Liver (tissue), 8 donors: ENCODE measurements at regions not wholly inside any gene's neighbourhood (a gene's known extent, or its start where the extent isn't known, plus 50 kb on each side); places are given as distances from the start of the nearest gene placed in this dataset.

Experiments used
- DNase-seq: peaks from one replicate; pipeline ENCODE4 v3.0.0-alpha.2; 2017; ENCODE audit warnings: low spot score
- H3K27ac ChIP-seq, 2 donors: one replicate each; pipeline ENCODE4 v1.7.0; 2013; ENCODE audit warnings: inconsistent platforms in 2 of 2, low read length in 2 of 2, control low read depth in 1 of 2, low read depth in 1 of 2, mild to moderate bottlenecking in 1 of 2
- H3K27me3 ChIP-seq, 4 donors: one replicate each; pipeline versions ENCODE4 v1.6.1 to v1.7.0; 2013; ENCODE audit warnings: low read length in 3 of 4, inconsistent platforms in 1 of 4, mild to moderate bottlenecking in 1 of 4, moderate library complexity in 1 of 4; ENCODE audit not compliant: control insufficient read depth in 4 of 4, insufficient read depth in 4 of 4
- H3K36me3 ChIP-seq, 4 donors: one replicate each; pipeline versions ENCODE4 v1.6.1 to v1.7.0; 2013; ENCODE audit warnings: low read length in 3 of 4, mild to moderate bottlenecking in 3 of 4, low read depth in 1 of 4, moderate library complexity in 1 of 4; ENCODE audit not compliant: control insufficient read depth in 4 of 4, insufficient read depth in 3 of 4
- H3K4me1 ChIP-seq, 4 donors: one replicate each; pipeline versions ENCODE4 v1.6.1 to v1.7.0; 2013; ENCODE audit warnings: low read length in 3 of 4, mild to moderate bottlenecking in 3 of 4, moderate library complexity in 1 of 4; ENCODE audit not compliant: control insufficient read depth in 4 of 4, insufficient read depth in 4 of 4
- H3K4me3 ChIP-seq, 3 donors: one replicate each; pipeline versions ENCODE4 v1.6.1 to v1.7.0; 2013; ENCODE audit warnings: low read length in 3 of 3, control low read depth in 1 of 3, low read depth in 1 of 3, mild to moderate bottlenecking in 1 of 3
- H3K9ac ChIP-seq, 2 donors: one replicate each; pipeline ENCODE4 v1.7.0; 2013; ENCODE audit warnings: low read length in 2 of 2, mild to moderate bottlenecking in 2 of 2, moderate library complexity in 2 of 2, control low read depth in 1 of 2, low read depth in 1 of 2
- H3K9me3 ChIP-seq, 4 donors: one replicate each; pipeline versions ENCODE4 v1.6.1 to v1.7.0; 2013; ENCODE audit warnings: low read length in 3 of 4; ENCODE audit not compliant: control insufficient read depth in 4 of 4
- ATF3 ChIP-seq: IDR thresholded peaks from 2 replicates; pipeline ENCODE4 v1.6.1; 2016; ENCODE audit warnings: antibody characterized with exemption
- CTCF ChIP-seq: fragments of 150-350 bp; IDR thresholded peaks from 2 replicates; pipeline ENCODE4 v1.5.1; 2017; ENCODE audit warnings: improper control_type of control experiment, low read depth, low read length; ENCODE audit not compliant: missing input control
- EGR1 ChIP-seq, 2 donors: IDR thresholded peaks; 2 replicates each; pipeline ENCODE4 v1.6.1; 2016 to 2018; ENCODE audit warnings: antibody characterized with exemption in 2 of 2, low read depth in 2 of 2
- FOXA1 ChIP-seq: IDR thresholded peaks from 2 replicates; pipeline ENCODE4 v1.6.1; 2016; ENCODE audit warnings: antibody characterized with exemption
- FOXA2 ChIP-seq: IDR thresholded peaks from 2 replicates; pipeline ENCODE4 v1.6.1; 2016; ENCODE audit warnings: antibody characterized with exemption
- GABPA ChIP-seq, 2 donors: IDR thresholded peaks in 1 of 2; conservative IDR thresholded peaks in 1 of 2; 2 replicates each; pipeline ENCODE4 v1.6.1; 2016; ENCODE audit warnings: antibody characterized with exemption in 2 of 2, mild to moderate bottlenecking in 1 of 2, moderate library complexity in 1 of 2
- HNF4A ChIP-seq, 2 donors: conservative IDR thresholded peaks; 2 replicates each; pipeline ENCODE4 v1.6.1; 2016; ENCODE audit warnings: antibody characterized with exemption in 2 of 2, mild to moderate bottlenecking in 2 of 2
- HNF4G ChIP-seq: IDR thresholded peaks from 2 replicates; pipeline ENCODE4 v1.6.1; 2016; ENCODE audit warnings: antibody characterized with exemption
- JUND ChIP-seq, 2 donors: IDR thresholded peaks; 2 replicates each; pipeline ENCODE4 v1.6.1; 2016; ENCODE audit warnings: antibody characterized with exemption in 2 of 2
- MAX ChIP-seq: IDR thresholded peaks from 2 replicates; pipeline ENCODE4 v1.6.1; 2016; ENCODE audit warnings: antibody characterized with exemption
- NR2F2 ChIP-seq: IDR thresholded peaks from 2 replicates; pipeline ENCODE4 v1.6.1; 2016; ENCODE audit warnings: antibody characterized with exemption
- RAD21 ChIP-seq, 2 donors: IDR thresholded peaks; 2 replicates each; pipeline ENCODE4 v1.6.1; 2016; ENCODE audit warnings: antibody characterized with exemption in 2 of 2, mild to moderate bottlenecking in 2 of 2
- REST ChIP-seq: IDR thresholded peaks from 2 replicates; pipeline ENCODE4 v1.6.1; 2016; ENCODE audit warnings: antibody characterized with exemption, mild to moderate bottlenecking
- RXRA ChIP-seq, 2 donors: IDR thresholded peaks; 2 replicates each; pipeline ENCODE4 v1.6.1; 2017 to 2018; ENCODE audit warnings: antibody characterized with exemption in 2 of 2, mild to moderate bottlenecking in 1 of 2
- SP1 ChIP-seq: IDR thresholded peaks from 2 replicates; pipeline ENCODE4 v1.6.1; 2018; ENCODE audit warnings: antibody characterized with exemption, mild to moderate bottlenecking
- TAF1 ChIP-seq: conservative IDR thresholded peaks from 2 replicates; pipeline ENCODE4 v1.6.1; 2016; ENCODE audit warnings: antibody characterized with exemption, mild to moderate bottlenecking
- YY1 ChIP-seq: IDR thresholded peaks from 2 replicates; pipeline ENCODE4 v1.6.1; 2016; ENCODE audit warnings: antibody characterized with exemption, mild to moderate bottlenecking
- ZBTB33 ChIP-seq: IDR thresholded peaks from 2 replicates; pipeline ENCODE4 v1.6.1; 2016; ENCODE audit warnings: antibody characterized with exemption
- WGBS: extraction: QIAGEN DNeasy Blood & Tissue Kit; methylation state at CpG from one replicate; pipeline ENCODE4 v1.1.7; 2013; 5-methylcytosine and 5-hydroxymethylcytosine counted together
- donor health status: healthy.
- donor health status: healthy.
- donor health status: healthy.
- donor health status: healthy.
- donor health status: healthy.

- H3K27ac ChIP-seq = no peak overlapping the region
- TF ChIP-seq FOXA1 = no peak
- no peak for TF ChIP-seq FOXA2
- TF ChIP-seq NR2F2 = no peak
- TF ChIP-seq EGR1 (IDR thresholded peaks at IDR 0.05; ENCODE audit: low read depth in 2 of 2) = no peak
- TF ChIP-seq RAD21 (IDR thresholded peaks at IDR 0.05) = no peak
- no peak for TF ChIP-seq ZBTB33
- no peak for TF ChIP-seq RXRA (IDR thresholded peaks at IDR 0.05)
- TF ChIP-seq HNF4A (conservative IDR thresholded peaks at IDR 0.05) = no peak
- no peak for TF ChIP-seq REST
- TF ChIP-seq ATF3 = no peak
- TF ChIP-seq JUND (IDR thresholded peaks at IDR 0.05) = no peak
- no peak for TF ChIP-seq YY1
- TF ChIP-seq CTCF = no peak
- no peak for TF ChIP-seq TAF1
- TF ChIP-seq GABPA (IDR thresholded peaks at IDR 0.05 in 1 of 2, conservative IDR thresholded peaks at IDR 0.05 in 1 of 2) = no peak
- no peak for TF ChIP-seq HNF4G
- no peak for TF ChIP-seq MAX
- no peak for TF ChIP-seq SP1
- H3K36me3 ChIP-seq = no peaks in the 10 kb centered on the region
- no peaks in the 10 kb centered on the region for H3K4me1 ChIP-seq
- H3K9me3 ChIP-seq = no peaks in the 10 kb centered on the region
- no peak overlapping the region for H3K9ac ChIP-seq
- no peaks in the 10 kb centered on the region for H3K27me3 ChIP-seq
- no peak overlapping the region for H3K4me3 ChIP-seq
- DNase-seq = no peak
- WGBS = 30% methylated on average over 1 of the region's 1 CpG
Observed at GRCh38 chr1:190717055-190717454, 239.4 kb upstream of the BRINP3 start.
